IPS-20b (cell line): ENCODE measurements at regions not wholly inside any gene's neighbourhood (a gene's known extent, or its start where the extent isn't known, plus 50 kb on each side); places are given as distances from the start of the nearest gene placed in this dataset.

Experiments used
- H3K27ac ChIP-seq: one replicate; pipeline ENCODE4 v1.5.1; 2013; ENCODE audit warnings: low read length
- H3K27me3 ChIP-seq: 2 replicates; pipeline ENCODE4 v1.6.1; 2013; ENCODE audit warnings: mild to moderate bottlenecking, low read length, inconsistent platforms; ENCODE audit not compliant: insufficient read depth
- H3K36me3 ChIP-seq: 2 replicates; pipeline ENCODE4 v1.6.1; 2013; ENCODE audit warnings: low read depth, mild to moderate bottlenecking, inconsistent platforms, low read length, moderate library complexity; ENCODE audit not compliant: insufficient read depth
- H3K4me1 ChIP-seq: 2 replicates; pipeline ENCODE4 v1.6.1; 2013; ENCODE audit warnings: mild to moderate bottlenecking, control low read depth, inconsistent platforms, low read length, moderate library complexity; ENCODE audit not compliant: insufficient read depth
- H3K4me3 ChIP-seq: 2 replicates; pipeline ENCODE4 v1.5.1; 2013; ENCODE audit warnings: mild to moderate bottlenecking, low read length, inconsistent platforms
- H3K9ac ChIP-seq: 2 replicates; pipeline ENCODE4 v1.6.1; 2013; ENCODE audit warnings: low read depth, mild to moderate bottlenecking, inconsistent platforms, low read length, moderate library complexity
- H3K9me3 ChIP-seq: 2 replicates; pipeline ENCODE4 v1.6.1; 2013; ENCODE audit warnings: mild to moderate bottlenecking, low read depth, low read length, inconsistent platforms; ENCODE audit not compliant: insufficient read depth

DNA sequence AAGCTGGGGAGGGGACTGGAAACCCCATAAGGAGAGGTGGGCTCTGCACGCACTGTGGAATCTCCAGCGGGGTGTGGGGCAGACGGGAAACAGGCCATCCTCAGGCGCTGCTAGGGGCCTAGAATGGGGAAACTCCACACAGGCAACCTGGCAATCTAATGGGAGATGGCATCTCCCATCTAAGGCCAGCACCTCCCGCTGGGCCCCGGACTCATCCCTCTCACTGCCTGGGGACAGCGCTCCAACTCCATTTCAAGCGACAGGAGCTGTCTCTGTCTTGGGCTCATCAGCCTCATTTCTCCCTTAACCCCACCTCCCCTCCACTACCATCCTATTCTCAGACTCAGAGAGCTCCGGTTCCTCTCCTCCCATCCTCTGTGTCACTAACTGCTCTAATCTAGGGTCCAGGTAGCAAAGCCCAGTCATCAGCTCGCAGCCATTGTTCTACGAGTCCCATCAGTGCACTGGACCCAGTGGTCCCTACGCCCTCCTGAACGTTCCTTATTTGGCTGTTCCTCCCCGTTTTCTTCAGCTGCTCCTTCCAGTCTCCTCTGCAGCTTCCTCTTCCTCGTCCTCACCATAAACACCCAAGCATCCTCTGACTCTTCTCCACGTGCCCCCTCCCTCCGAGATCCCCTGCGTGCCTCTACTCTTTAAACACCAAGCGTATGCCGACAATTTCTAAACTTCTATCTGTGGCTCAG is 93.4 kb upstream of the CASZ1 start:
- Histone ChIP-seq H3K27me3 (peaks cover 28% of the 10 kb centered on the region), H3K4me3 (peak overlapping the region; percentile 44; the same call in 1 of the 2 replicates), H3K4me1 (peaks cover 13% of the 10 kb centered on the region; the same call in 1 of the 2 replicates), H3K9ac (no peak overlapping the region), H3K27ac (no peak overlapping the region), H3K9me3 (no peaks in the 10 kb centered on the region), H3K36me3 (no peaks in the 10 kb centered on the region)

DNA sequence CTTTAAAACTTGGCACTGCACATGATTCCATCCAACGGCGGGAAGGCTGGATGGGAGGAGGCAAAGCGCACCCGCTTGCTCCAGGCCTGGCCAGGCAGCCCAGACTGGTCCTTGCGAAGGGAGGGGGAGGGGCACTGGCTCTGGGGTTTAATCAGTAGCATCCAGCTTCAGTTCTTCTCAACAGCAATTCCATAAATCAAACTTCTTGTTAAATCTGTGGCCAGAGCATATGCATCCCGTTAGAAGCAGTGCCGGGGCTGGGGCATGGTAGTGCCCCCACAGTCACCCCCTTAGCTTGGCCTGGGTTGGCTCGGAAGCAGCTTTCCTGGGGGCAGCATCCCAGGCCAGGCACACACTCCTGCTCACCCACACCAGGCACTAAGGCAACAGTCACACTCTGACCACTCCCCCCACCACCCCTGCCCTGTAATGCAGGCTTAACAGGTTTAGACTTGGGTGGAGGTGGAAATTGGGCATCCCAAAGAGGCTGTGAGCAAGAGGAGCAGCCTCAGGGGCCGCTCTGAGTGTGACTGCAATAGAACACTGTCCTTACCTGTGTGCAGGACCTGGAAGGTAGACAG is 94.1 kb upstream of the CASZ1 start:
- H3K36me3 ChIP-seq: no peaks in the 10 kb centered on the region
- H3K27me3 ChIP-seq: peaks cover 28% of the 10 kb centered on the region
- H3K4me3 ChIP-seq: no peak overlapping the region

DNA sequence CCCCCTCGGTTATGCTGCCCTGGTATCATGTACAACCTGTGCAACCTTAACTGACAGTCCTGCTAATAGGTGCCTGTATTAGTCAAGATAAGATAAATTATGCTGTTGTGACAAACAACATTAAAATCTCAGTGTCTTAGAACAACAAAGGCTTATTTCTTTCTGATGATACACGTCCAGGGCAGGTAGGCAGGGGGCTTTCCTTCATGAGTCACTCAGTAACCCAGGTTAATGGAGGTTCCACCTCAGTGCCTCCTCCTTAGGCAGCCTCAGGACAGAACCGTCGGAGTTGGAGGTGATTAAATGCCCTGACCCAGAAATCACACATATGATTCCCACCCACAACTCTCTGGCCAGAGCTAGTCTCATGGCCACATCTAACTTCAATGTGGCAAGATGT is 94.6 kb upstream of the CASZ1 start:
- no peak overlapping the region for H3K4me3 ChIP-seq
- peaks cover 13% of the 10 kb centered on the region; the same call in 1 of the 2 replicates for H3K4me1 ChIP-seq
- peaks cover 28% of the 10 kb centered on the region for H3K27me3 ChIP-seq
- H3K9me3 ChIP-seq: no peaks in the 10 kb centered on the region
- H3K27ac ChIP-seq: no peak overlapping the region
- H3K36me3 ChIP-seq: no peaks in the 10 kb centered on the region
- H3K9ac ChIP-seq: no peak overlapping the region

More for the DNA sequence above, 94.1 kb upstream of the CASZ1 start:
- Histone ChIP-seq H3K9ac (no peak overlapping the region), H3K9me3 (no peaks in the 10 kb centered on the region), H3K4me1 (peaks cover 13% of the 10 kb centered on the region; the same call in 1 of the 2 replicates), H3K27ac (no peak overlapping the region)

DNA sequence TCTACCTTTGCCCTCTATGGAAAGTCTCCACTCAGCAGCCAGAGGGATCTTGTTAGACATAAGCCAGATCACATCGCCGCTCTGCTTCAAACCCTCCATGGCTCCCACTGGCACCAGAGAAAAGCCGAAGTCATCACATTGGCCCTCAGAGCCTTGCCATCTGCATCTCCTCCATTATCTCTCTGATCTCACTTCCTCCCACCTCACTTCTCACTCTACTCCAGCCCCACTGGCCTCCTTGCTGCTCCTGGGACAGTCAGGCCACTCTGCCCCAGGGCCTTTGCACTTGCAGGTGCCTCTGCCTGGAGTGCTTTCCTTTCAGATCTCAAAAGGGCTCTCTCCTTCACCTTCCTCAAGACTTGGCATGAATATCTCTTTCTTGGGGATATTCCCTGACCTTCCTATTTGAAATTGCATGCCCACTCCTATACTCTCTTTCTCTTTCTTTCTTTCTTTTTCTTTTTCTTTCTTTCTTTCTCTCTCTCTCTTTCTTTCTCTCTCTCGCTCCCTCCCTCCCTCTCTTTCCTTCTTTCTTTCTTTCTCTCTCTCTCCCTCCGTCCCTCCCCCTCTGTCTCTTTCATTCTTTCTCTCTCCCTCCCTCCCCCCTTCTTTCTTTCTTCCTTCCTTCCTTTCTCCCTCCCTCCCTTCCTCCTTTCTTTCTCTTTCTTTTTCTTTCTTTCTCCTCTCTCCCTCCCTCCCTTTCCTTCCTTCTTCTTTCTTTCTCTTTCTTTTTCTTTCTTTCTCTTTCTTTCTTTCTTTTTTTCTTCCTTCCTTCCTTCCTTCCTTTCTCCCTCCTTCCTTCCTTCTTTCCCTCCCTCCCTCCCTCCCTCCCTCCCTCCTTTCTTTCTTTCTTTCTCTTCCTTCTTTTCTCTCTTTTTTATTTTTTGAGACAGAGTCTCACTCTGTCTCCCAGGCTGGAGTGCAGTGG is 96.0 kb upstream of the CASZ1 start:
- Histone ChIP-seq H3K27me3 (peaks cover 28% of the 10 kb centered on the region), H3K36me3 (no peaks in the 10 kb centered on the region), H3K27ac (no peak overlapping the region), H3K9me3 (no peaks in the 10 kb centered on the region), H3K4me3 (no peak overlapping the region), H3K4me1 (peaks cover 13% of the 10 kb centered on the region; the same call in 1 of the 2 replicates), H3K9ac (no peak overlapping the region)

DNA sequence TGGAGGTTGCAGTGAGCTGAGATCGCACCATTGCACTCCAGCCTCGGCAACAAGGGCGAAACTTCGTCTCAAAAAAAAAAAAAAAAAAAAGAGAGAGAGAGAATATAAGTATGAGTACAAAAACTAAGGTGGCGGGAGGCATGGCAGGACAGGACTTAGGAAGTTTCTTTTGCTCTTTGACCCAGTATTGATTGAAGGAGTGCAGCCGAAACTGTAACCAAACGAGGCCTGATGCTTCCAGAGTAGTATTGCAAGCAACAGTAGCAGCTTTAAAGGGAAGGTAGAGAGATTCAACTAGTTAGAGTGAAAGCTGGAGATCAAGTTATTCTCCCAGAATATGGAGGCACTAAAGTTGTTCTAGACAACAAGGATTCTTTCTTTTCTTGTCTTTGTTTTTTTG is 99.2 kb upstream of the CASZ1 start:
- Histone ChIP-seq H3K27ac (no peak overlapping the region), H3K4me1 (peaks cover 4% of the 10 kb centered on the region; the same call in 1 of the 2 replicates), H3K27me3 (peaks cover 14% of the 10 kb centered on the region), H3K4me3 (no peak overlapping the region), H3K9me3 (no peaks in the 10 kb centered on the region), H3K9ac (no peak overlapping the region), H3K36me3 (no peaks in the 10 kb centered on the region)

DNA sequence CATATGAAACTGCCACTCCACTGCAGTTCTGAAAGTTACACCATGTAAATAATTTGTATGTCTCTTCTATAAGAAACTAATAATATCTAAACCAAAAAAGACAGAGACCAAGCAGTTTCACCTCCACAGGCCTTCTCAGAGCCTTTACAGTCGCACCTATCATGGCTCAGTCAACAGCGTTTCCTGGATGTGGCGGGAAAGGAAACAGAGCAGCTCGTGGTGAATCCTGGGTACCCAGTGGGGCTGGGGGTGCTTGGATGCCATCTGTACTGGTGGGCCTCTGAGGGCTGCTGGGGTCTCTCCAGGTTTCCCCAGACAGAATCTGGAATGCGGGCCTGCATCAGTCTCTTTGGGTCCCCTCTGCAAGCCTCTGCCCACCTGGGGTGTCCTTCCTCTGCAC is 100.2 kb upstream of the CASZ1 start:
- Histone ChIP-seq H3K9me3 (no peaks in the 10 kb centered on the region), H3K4me3 (no peak overlapping the region), H3K27me3 (peaks cover 5% of the 10 kb centered on the region; the same call in 1 of the 2 replicates), H3K36me3 (no peaks in the 10 kb centered on the region), H3K4me1 (peaks cover 10% of the 10 kb centered on the region; the same call in 1 of the 2 replicates), H3K27ac (no peak overlapping the region), H3K9ac (no peak overlapping the region)

DNA sequence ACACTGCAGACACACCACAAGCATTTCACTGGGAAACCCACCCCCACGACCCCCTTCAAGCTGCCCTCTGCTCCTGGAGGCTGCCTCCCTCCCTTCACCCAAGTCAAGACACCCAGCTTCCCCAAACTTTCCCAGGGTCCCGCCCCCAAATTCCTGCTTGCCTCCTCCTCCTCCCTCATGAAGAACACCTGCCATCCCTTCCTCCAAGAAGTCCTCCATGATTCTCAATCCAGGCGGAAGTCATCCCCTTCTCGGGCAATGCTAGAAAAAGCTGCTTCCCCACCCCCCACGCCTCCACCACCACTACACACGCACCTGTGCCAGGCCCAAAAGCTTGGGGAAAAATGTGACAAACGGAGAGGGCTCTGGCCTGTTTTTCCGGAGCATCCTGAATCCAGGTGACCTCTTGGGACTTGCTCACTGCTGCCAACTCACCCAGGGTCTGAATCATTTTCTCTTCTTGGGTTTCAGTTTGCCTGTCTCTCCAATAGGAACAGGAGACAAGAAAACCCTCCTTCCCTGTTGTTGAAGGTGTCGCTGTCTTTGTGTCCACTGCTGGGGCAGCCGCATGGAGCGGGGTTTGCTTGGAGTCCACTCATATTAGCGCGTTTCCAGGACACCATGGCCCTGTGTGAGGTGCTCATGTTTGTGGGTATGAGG is 101.0 kb upstream of the CASZ1 start:
- H3K27me3 ChIP-seq: peaks cover 5% of the 10 kb centered on the region; the same call in 1 of the 2 replicates
- no peaks in the 10 kb centered on the region for H3K9me3 ChIP-seq
- peaks cover 14% of the 10 kb centered on the region; the same call in 1 of the 2 replicates for H3K4me1 ChIP-seq
- no peak overlapping the region for H3K9ac ChIP-seq
- H3K4me3 ChIP-seq: no peak overlapping the region
- H3K36me3 ChIP-seq: no peaks in the 10 kb centered on the region
- H3K27ac ChIP-seq: no peak overlapping the region

DNA sequence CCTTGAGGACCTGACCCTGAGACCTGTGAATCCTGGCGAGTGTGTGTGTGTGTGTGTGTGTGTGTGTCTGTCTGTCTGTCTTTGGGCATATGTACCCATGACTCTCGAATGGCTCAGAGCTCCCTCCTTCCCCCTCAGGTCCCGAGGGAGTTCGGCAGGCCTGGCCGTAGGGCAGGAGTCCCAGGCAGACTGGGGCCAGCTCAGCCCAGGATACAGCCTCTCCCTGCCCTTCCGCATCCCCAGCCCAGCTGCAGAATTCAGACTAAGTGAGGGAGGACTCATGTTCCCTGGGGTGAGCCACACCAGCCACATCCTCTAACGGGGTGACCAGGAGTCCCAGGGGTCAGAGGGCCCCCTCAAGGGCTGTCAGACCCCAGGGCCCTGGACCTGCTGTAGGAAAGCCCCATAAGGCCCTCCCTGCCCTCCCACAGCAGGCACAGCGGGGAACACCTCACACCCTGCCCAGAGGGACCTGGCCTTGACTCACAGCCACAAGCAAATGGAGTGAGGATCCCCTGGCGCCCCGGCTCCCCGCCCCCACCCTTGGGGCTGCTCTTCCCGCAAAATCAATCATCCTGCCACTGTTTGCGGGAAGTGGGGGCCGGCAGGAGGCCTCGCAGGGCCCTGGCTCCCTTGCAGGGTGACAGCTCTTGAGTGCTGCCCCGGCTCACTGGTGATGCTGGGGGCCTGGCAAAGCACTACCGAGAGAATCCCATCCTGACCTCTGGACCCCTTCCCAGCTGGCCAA is 101.7 kb upstream of the CASZ1 start:
- no peak overlapping the region for H3K27ac ChIP-seq
- no peaks in the 10 kb centered on the region for H3K36me3 ChIP-seq
- H3K9me3 ChIP-seq: no peaks in the 10 kb centered on the region
- H3K27me3 ChIP-seq: peaks cover 5% of the 10 kb centered on the region; the same call in 1 of the 2 replicates
- H3K4me1 ChIP-seq: peaks cover 14% of the 10 kb centered on the region; the same call in 1 of the 2 replicates
- H3K9ac ChIP-seq: no peak overlapping the region
- H3K4me3 ChIP-seq: no peak overlapping the region

DNA sequence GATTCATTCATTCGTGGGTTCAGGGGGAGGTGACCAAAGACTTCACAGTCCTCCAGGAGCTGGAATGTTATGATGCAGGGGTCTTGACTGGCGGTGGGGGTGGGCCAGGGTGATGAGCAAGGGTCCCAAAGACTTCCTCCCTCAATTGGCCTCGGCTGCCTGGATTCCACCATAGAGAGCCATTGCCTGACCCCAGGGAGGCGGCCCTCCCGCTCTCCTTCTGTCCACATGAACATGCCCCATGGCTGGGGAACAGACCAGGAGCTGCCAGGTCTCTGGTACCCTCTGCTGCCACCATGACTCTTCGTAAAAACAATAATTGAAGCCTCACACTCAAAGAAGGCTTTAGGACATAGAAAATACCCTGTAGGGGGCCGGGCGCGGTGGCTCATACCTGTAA is 102.5 kb upstream of the CASZ1 start:
- no peaks in the 10 kb centered on the region for H3K9me3 ChIP-seq
- H3K36me3 ChIP-seq: no peaks in the 10 kb centered on the region
- H3K9ac ChIP-seq: no peak overlapping the region
- H3K4me1 ChIP-seq: peaks cover 14% of the 10 kb centered on the region; the same call in 1 of the 2 replicates
- H3K4me3 ChIP-seq: no peak overlapping the region
- peaks cover 5% of the 10 kb centered on the region; the same call in 1 of the 2 replicates for H3K27me3 ChIP-seq
- no peak overlapping the region for H3K27ac ChIP-seq

DNA sequence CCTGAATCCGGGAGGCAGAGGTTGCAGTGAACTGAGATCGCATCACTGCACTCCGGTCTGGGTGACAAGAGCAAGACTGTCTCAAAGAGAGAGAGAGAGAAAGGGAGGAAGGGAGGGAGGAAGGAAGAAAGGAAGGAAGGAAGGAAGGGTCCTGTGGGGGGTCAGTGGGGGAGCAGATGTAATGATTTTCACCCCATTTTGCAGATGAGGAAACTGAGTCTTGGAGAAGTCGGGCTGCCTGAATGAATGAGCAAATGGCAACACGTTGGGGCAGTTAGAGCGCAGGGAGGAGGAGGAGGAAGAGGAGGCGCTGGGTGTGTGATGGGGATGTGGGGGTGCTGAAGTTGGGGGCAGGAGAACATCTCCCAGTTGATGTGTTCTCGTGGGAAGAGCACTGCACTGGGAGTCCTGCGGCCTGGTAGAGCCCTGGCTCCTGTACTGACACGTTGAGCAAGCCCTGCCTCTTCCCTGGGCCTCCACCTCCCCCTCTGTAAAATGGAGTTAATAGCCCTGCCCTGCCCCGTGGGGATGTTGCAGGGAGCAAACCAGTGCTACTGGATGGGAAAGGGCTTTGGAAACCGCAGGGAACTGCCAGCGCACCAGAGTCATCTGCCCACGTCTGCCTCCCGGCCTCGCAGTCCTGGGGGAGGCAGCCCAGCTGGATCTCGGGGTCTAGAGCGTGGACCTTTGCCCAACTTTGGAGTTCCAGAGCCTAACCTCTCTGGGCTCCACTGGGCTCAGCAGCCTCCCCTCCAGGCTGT is 103.2 kb upstream of the CASZ1 start:
- H3K9me3 ChIP-seq: no peaks in the 10 kb centered on the region
- no peak overlapping the region for H3K9ac ChIP-seq
- peaks cover 5% of the 10 kb centered on the region; the same call in 1 of the 2 replicates for H3K27me3 ChIP-seq
- H3K36me3 ChIP-seq: no peaks in the 10 kb centered on the region
- no peak overlapping the region for H3K27ac ChIP-seq
- H3K4me1 ChIP-seq: peaks cover 14% of the 10 kb centered on the region; the same call in 1 of the 2 replicates
- H3K4me3 ChIP-seq: no peak overlapping the region
